Muscle of leg (tissue), 3 donors: ENCODE measurements at regions not wholly inside any gene's neighbourhood (a gene's known extent, or its start where the extent isn't known, plus 50 kb on each side); places are given as distances from the start of the nearest gene placed in this dataset.

Experiments used
- DNase-seq: peaks from one replicate; pipeline ENCODE4 v3.0.0; 2013
- H3K27ac ChIP-seq: one replicate; pipeline ENCODE4 v1.5.1; 2013; ENCODE audit warnings: mild to moderate bottlenecking, low read length, control low read depth
- H3K27me3 ChIP-seq: one replicate; pipeline ENCODE4 v1.6.1; 2013; ENCODE audit warnings: low read length; ENCODE audit not compliant: control insufficient read depth, insufficient read depth
- H3K36me3 ChIP-seq: one replicate; pipeline ENCODE4 v1.6.1; 2013; ENCODE audit warnings: low read length; ENCODE audit not compliant: control insufficient read depth, insufficient read depth
- H3K4me1 ChIP-seq: one replicate; pipeline ENCODE4 v1.6.1; 2013; ENCODE audit warnings: low read length; ENCODE audit not compliant: control insufficient read depth, insufficient read depth
- H3K4me3 ChIP-seq: one replicate; pipeline ENCODE4 v1.5.1; 2013; ENCODE audit warnings: low read length, control low read depth
- H3K9me3 ChIP-seq: replicated peaks from 2 replicates; pipeline ENCODE4 v1.6.1; 2013; ENCODE audit warnings: low read depth, low read length; ENCODE audit not compliant: control insufficient read depth
- WGBS: methylation state at CpG from one replicate; pipeline ENCODE4 v1.1.5; 2013; ENCODE audit warnings: missing lambda C conversion rate; ENCODE audit not compliant: insufficient coverage; 5-methylcytosine and 5-hydroxymethylcytosine counted together

DNA sequence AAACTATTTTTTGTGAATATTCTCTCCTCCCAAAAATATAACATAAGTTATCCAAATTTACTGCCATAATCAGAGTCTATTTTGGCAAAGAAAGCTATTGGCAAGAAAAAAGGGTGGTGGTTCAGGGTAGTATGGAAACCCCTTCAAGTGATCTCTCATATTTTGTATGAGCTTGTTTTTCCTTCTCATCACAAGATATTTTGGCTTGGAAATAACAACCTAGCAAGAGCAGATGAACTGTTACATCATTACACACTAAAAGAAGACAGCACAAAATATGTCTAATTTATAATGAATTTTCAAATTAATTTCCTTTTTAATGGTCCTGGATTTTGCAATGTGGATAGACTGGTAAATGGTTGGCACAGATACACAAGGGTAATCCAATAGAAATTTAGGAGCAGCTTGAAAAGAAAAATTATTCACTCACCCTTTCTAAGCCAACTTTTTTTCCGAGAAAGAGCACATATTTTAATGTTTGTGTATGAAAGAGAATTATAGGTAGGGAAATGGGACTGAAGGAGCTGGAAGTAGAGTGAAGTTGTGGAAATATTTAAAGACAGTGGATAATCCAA, 225.1 kb downstream of the EFNB2 start:
- no peaks in the 10 kb centered on the region for H3K27me3 ChIP-seq
- no peaks in the 10 kb centered on the region for H3K36me3 ChIP-seq
- no peak overlapping the region for H3K27ac ChIP-seq
- peaks cover 2% of the 10 kb centered on the region for H3K9me3 ChIP-seq
- WGBS, result no CpG with 5 or more reads among the region's 1 CpG
- H3K4me1 ChIP-seq, result no peaks in the 10 kb centered on the region
- peak; percentile 67 for DNase-seq
- no peak overlapping the region for H3K4me3 ChIP-seq

DNA sequence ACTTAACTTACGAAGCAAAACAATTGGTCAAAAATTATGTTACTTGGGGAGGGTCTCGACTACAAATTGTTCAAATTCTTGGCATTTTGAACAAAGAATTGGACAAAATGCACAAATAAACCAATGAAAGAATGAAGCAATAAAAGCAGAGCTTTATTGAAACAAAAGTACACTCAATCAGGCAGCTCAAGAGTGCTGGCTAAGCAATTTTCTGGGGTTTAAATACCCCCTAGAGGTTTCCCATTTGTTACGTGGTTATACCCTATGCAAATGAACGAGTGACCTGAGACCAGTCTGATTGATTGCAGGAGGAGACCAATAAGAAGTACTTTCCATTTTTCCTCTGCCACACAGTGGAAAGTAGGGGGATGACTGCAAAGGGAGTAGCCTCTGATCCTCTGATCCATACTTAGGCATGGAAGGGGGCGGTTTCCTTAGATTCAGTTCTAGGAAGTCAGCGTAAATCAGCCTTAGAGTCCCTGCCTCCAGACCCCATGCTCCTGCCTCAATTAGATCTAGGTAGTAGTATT, 228.6 kb downstream of the EFNB2 start:
- no peaks in the 10 kb centered on the region for H3K4me1 ChIP-seq
- no peak overlapping the region for H3K27ac ChIP-seq
- no peak overlapping the region for H3K4me3 ChIP-seq
- peaks cover 8% of the 10 kb centered on the region for H3K9me3 ChIP-seq
- no peak for DNase-seq
- no peaks in the 10 kb centered on the region for H3K27me3 ChIP-seq
- no peaks in the 10 kb centered on the region for H3K36me3 ChIP-seq
- no CpG with 5 or more reads among the region's 6 CpGs for WGBS

DNA sequence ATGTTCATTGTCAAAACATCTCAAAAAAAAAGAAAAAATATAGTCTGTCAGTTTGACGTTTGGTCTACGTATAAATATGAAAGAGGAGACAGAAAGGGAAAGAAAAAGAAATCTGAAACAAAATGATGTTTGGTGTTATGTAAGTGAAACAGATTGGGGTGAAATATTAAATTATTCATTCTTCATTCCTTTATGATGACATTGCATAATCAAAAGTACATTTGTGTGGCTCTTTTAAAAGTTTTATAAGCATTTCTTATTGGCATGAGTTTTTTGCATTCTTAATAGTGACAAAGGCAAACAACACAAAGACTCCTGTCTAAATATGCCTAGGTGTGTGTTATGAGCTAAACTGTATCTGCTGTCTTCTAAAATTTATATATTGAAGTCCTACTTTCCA, 232.6 kb downstream of the EFNB2 start:
- no peak for DNase-seq
- Histone ChIP-seq H3K27ac (no peak overlapping the region), H3K4me1 (no peaks in the 10 kb centered on the region), H3K9me3 (peaks cover 8% of the 10 kb centered on the region), H3K27me3 (no peaks in the 10 kb centered on the region), H3K36me3 (no peaks in the 10 kb centered on the region), H3K4me3 (no peak overlapping the region)
- no CpG with 5 or more reads among the region's 2 CpGs for WGBS

DNA sequence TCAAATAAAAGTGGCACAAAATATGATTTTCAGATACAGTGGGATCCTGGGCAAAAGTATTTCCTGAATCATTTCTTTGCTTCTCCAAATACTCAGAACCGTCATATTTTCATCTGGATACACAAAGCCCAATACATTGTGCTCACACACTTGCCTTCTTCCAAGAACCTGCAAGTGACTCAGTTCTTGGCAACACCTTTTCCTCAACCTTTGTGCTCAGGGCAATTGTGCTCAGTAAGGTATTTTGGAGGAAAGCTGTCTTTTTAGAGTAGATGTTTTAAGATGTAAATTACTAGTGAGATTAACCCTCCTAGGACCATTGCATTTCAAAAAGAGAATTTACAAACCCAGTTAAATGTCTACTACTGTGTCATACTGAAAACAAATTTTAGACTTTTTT, 233.5 kb downstream of the EFNB2 start:
- no peak overlapping the region for H3K4me3 ChIP-seq
- no peak for DNase-seq
- H3K9me3 ChIP-seq, result peaks cover 6% of the 10 kb centered on the region
- H3K4me1 ChIP-seq, result no peaks in the 10 kb centered on the region
- WGBS, result 63% methylated on average over 1 of the region's 1 CpG
- no peaks in the 10 kb centered on the region for H3K27me3 ChIP-seq
- no peaks in the 10 kb centered on the region for H3K36me3 ChIP-seq
- H3K27ac ChIP-seq, result no peak overlapping the region

DNA sequence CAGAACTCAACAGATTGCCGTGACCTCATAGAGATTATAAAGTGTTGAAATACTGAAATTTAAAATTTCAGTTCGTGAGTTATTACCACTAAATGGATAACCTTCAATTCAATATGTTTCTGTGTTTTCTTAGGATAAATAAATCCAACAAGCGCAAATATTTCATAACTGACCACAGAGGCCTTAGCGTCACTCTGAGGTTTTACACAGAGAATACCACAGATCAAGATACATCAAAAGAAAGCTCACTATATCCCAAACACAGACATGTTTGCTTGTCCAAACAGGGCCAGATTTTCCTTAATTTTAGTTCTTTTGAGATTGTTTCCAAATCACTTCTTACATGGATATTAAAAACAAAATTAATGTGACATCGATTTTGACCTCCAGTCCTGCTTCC, 235.8 kb downstream of the EFNB2 start:
- no peak for DNase-seq
- Histone ChIP-seq H3K4me1 (no peaks in the 10 kb centered on the region), H3K4me3 (no peak overlapping the region), H3K27me3 (no peaks in the 10 kb centered on the region), H3K27ac (no peak overlapping the region), H3K36me3 (no peaks in the 10 kb centered on the region), H3K9me3 (peaks cover 6% of the 10 kb centered on the region)
- 100% methylated on average over 1 of the region's 5 CpGs for WGBS

DNA sequence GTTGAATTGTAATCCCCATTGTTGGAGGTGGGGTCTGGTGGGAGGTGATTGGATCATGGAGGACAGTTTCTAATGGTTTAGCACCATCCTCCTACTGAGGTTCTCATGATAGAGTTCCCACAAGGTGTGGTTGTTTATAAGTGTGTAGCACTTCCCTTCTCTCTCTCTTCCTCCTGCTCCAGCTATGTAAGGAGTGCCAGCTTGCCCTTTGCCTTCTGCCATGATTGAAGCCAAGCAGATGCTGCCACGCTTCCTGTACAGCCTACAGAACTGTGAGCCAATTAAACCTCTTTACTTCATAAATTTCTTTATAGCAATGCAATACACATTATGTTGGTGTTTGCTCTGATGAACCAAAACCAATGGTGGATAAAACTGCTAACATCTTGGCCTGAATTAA, 238.2 kb downstream of the EFNB2 start:
- no peak overlapping the region for H3K27ac ChIP-seq
- no CpG with 5 or more reads among the region's 1 CpG for WGBS

DNA sequence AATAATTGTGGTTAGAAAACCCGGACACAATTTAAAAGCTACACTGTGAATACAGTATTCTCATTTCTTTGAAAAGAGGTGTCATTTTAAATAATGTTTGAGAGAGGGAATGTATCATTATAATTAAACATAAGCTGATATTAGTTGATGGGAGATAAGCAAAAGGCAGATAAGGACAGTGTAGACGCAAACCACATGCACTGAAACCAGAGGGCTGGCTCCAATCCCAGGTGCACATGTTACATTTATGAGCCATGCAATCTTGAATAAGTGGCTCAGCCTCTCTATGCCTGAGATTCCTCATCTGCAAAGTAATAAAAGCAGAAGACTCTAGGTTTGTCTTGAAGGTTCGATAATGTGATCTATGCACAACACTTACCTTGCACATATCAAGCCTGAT, 238.7 kb downstream of the EFNB2 start:
- Histone ChIP-seq H3K27ac (no peak overlapping the region), H3K27me3 (no peaks in the 10 kb centered on the region), H3K4me3 (no peak overlapping the region), H3K9me3 (no peaks in the 10 kb centered on the region), H3K36me3 (no peaks in the 10 kb centered on the region), H3K4me1 (no peaks in the 10 kb centered on the region)
- DNase-seq, result no peak
- WGBS, result 60% methylated on average over 1 of the region's 3 CpGs

More for the DNA sequence above, 238.2 kb downstream of the EFNB2 start:
- no peaks in the 10 kb centered on the region for H3K27me3 ChIP-seq
- no peaks in the 10 kb centered on the region for H3K4me1 ChIP-seq
- no peak overlapping the region for H3K4me3 ChIP-seq
- H3K9me3 ChIP-seq, result no peaks in the 10 kb centered on the region
- no peaks in the 10 kb centered on the region for H3K36me3 ChIP-seq
- no peak for DNase-seq

DNA sequence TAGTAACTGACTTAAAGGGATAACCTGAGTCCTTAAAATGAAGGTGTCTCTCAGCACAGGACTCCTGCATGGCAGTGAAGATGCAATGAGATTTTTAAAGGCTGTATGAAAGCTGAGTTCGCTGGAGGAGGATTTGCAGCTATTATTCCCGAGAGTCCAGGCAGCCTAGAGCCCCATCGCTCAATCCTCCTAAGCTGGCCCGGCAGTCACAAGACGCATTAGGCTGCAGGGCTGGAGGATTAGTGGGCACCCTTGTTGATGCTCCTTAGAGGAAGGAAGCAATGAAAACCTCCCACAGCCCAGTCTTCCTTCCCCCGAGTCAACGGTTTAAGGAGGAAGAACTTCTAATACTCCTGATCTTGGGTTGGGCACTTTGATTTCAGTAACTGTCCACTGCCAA, 239.5 kb downstream of the EFNB2 start:
- no peaks in the 10 kb centered on the region for H3K36me3 ChIP-seq
- no peaks in the 10 kb centered on the region for H3K27me3 ChIP-seq
- no peak overlapping the region for H3K27ac ChIP-seq
- no peaks in the 10 kb centered on the region for H3K4me1 ChIP-seq
- no peak overlapping the region for H3K4me3 ChIP-seq
- 80% methylated on average over 1 of the region's 7 CpGs for WGBS
- no peaks in the 10 kb centered on the region for H3K9me3 ChIP-seq
- DNase-seq, result no peak

DNA sequence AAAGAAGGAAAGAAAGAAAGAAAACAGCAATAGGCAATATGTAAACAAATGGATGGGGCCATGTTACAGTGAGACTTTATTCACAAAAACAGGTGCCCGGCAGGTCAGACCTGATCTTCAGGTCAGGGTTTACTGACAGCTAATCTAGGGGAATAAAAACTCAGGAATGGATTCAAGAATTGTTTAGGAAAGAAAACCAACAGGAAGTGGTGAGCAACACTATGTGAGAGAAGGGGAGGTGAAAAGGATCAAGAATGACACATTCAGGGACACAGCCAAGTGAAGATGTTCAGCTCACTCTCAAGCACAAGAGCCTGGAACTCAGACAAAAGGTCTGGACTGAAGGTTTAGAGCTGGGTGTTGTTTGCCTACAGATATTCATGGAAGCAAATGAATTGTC, 244.5 kb downstream of the EFNB2 start:
- Histone ChIP-seq H3K4me3 (no peak overlapping the region), H3K36me3 (no peaks in the 10 kb centered on the region), H3K4me1 (no peaks in the 10 kb centered on the region), H3K9me3 (no peaks in the 10 kb centered on the region), H3K27me3 (no peaks in the 10 kb centered on the region), H3K27ac (no peak overlapping the region)
- no peak for DNase-seq
- WGBS, result 100% methylated on average over 1 of the region's 1 CpG

DNA sequence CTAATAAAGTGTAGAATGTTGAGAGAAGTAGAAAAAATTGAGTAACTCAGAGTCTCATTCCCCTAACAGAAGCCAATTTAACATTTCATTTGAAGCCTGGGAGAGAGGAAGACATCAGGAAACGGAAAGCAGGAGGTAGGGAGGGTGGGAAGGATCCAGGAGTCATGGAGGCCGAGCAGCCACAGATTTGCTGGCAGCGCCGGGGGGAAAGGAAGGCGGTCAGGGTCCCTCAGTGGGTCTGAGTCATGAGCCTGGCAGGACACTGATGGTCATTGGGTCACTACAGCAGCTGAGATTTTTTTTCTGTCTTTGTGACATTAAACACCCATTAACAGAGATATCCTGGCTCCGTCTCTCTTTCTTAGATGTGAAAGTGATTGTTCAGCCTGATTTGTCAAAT, 248.1 kb downstream of the EFNB2 start:
- no peaks in the 10 kb centered on the region for H3K36me3 ChIP-seq
- no peaks in the 10 kb centered on the region for H3K9me3 ChIP-seq
- H3K4me3 ChIP-seq, result no peak overlapping the region
- H3K4me1 ChIP-seq, result no peaks in the 10 kb centered on the region
- H3K27me3 ChIP-seq, result no peaks in the 10 kb centered on the region
- no peak overlapping the region for H3K27ac ChIP-seq
- no peak for DNase-seq
- WGBS, result 21% methylated on average over 2 of the region's 6 CpGs

DNA sequence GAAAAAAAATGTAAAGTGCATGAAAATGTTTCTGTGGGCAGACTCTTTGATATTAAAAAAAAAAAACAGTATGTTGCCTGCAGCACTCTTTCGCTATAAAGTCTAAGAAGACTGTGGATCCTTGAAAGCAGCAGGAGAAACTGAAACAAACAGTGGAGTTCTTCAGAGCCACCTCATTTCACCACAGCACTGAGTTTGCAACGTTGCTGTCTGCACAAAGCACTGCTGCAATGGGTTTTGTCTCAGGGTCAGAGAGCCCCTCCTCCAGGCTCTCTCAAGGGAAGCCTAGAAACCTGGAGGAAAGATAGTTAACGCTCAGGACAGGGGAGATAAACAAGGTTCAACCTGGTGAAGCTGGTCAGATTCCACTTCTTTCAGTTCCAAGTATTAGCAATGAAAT, 248.7 kb downstream of the EFNB2 start:
- Histone ChIP-seq H3K4me3 (no peak overlapping the region), H3K9me3 (peaks cover 2% of the 10 kb centered on the region), H3K27ac (no peak overlapping the region), H3K36me3 (no peaks in the 10 kb centered on the region), H3K27me3 (no peaks in the 10 kb centered on the region), H3K4me1 (no peaks in the 10 kb centered on the region)
- DNase-seq, result no peak
- WGBS, result 100% methylated on average over 1 of the region's 3 CpGs
